Lower leg skin (tissue), 3 donors: ENCODE measurements at regions not wholly inside any gene's neighbourhood (a gene's known extent, or its start where the extent isn't known, plus 50 kb on each side); places are given as distances from the start of the nearest gene placed in this dataset.

Experiments
- CTCF ChIP-seq, 3 donors: fragments of 450-650 bp; IDR thresholded peaks; one replicate each; pipeline ENCODE4 v1.5.1; 2016; ENCODE audit warnings: antibody characterized with exemption in 3 of 3, mild to moderate bottlenecking in 3 of 3, moderate library complexity in 2 of 3
- POLR2A ChIP-seq, 2 donors: fragments of 450-650 bp; IDR thresholded peaks; one replicate each; pipeline ENCODE4 v1.6.1; 2016 to 2017; ENCODE audit warnings: antibody characterized with exemption in 2 of 2, mild to moderate bottlenecking in 1 of 2, moderate library complexity in 1 of 2

GRCh38 chr1:80375109-80375508 is 1368.6 kb upstream of the ADGRL4 start:
- TF ChIP-seq CTCF (IDR thresholded peaks at IDR 0.05) (no peak), POLR2A (IDR thresholded peaks at IDR 0.05) (no peak)
